ENCODE measurements at regions not wholly inside any gene's neighbourhood (a gene's known extent, or its start where the extent isn't known, plus 50 kb on each side); places are given as distances from the start of the nearest gene placed in this dataset.

GRCh38 chr1:55385402-55386018 is 170.3 kb upstream of the USP24 start:
- Mint-ChIP-seq H3K27me3 (peaks cover 8% of the 10 kb centered on the region), H3K4me3 (no peak overlapping the region), H3K4me1 (ENCODE audit: unreplicated experiment) (peaks cover 27% of the 10 kb centered on the region), H3K36me3 (no peaks in the 10 kb centered on the region), H3K9me3 (peaks cover 5% of the 10 kb centered on the region), H3K27ac (no peak overlapping the region)
- DNase-seq (ENCODE audit: extremely low spot score, unreplicated experiment) = no peak
- TF ChIP-seq, protein P1, sequence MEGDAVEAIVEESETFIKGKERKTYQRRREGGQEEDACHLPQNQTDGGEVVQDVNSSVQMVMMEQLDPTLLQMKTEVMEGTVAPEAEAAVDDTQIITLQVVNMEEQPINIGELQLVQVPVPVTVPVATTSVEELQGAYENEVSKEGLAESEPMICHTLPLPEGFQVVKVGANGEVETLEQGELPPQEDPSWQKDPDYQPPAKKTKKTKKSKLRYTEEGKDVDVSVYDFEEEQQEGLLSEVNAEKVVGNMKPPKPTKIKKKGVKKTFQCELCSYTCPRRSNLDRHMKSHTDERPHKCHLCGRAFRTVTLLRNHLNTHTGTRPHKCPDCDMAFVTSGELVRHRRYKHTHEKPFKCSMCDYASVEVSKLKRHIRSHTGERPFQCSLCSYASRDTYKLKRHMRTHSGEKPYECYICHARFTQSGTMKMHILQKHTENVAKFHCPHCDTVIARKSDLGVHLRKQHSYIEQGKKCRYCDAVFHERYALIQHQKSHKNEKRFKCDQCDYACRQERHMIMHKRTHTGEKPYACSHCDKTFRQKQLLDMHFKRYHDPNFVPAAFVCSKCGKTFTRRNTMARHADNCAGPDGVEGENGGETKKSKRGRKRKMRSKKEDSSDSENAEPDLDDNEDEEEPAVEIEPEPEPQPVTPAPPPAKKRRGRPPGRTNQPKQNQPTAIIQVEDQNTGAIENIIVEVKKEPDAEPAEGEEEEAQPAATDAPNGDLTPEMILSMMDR (conservative IDR thresholded peaks at IDR 0.05) = no peak

- no peak for DNase-seq (ENCODE audit: extremely low spot score, unreplicated experiment)
- Mint-ChIP-seq H3K4me3 (no peak overlapping the region), H3K27me3 (peaks cover 8% of the 10 kb centered on the region), H3K36me3 (no peaks in the 10 kb centered on the region), H3K27ac (no peak overlapping the region), H3K4me1 (ENCODE audit: unreplicated experiment) (peaks cover 27% of the 10 kb centered on the region), H3K9me3 (peaks cover 5% of the 10 kb centered on the region)
- TF ChIP-seq, protein P1 (conservative IDR thresholded peaks at IDR 0.05) = no peak
These were observed 169.5 kb upstream of the USP24 start for GRCh38 chr1:55384637-55385036.

GRCh38 chr1:55382806-55383305 is 167.7 kb upstream of the USP24 start:
- H3K36me3 Mint-ChIP-seq = no peaks in the 10 kb centered on the region
- DNase-seq (ENCODE audit: extremely low spot score, unreplicated experiment) = no peak
- H3K4me1 Mint-ChIP-seq (ENCODE audit: unreplicated experiment) = peaks cover 30% of the 10 kb centered on the region

GRCh38 chr1:55381983-55382382 is 166.8 kb upstream of the USP24 start:
- no peak overlapping the region for H3K4me3 Mint-ChIP-seq
- TF ChIP-seq, protein P1 (conservative IDR thresholded peaks at IDR 0.05) = no peak
- no peak overlapping the region for H3K27ac Mint-ChIP-seq
- no peaks in the 10 kb centered on the region for H3K9me3 Mint-ChIP-seq
- H3K4me1 Mint-ChIP-seq (ENCODE audit: unreplicated experiment) = peaks cover 35% of the 10 kb centered on the region
- no peaks in the 10 kb centered on the region for H3K36me3 Mint-ChIP-seq
- peaks cover 8% of the 10 kb centered on the region for H3K27me3 Mint-ChIP-seq
- no peak for DNase-seq (ENCODE audit: extremely low spot score, unreplicated experiment)

More at GRCh38 chr1:55382806-55383305, 167.7 kb upstream of the USP24 start:
- no peak overlapping the region for H3K27ac Mint-ChIP-seq
- peaks cover 2% of the 10 kb centered on the region for H3K9me3 Mint-ChIP-seq
- H3K27me3 Mint-ChIP-seq = peaks cover 8% of the 10 kb centered on the region
- H3K4me3 Mint-ChIP-seq = no peak overlapping the region
- TF ChIP-seq, protein P1 (conservative IDR thresholded peaks at IDR 0.05) = no peak

- Mint-ChIP-seq H3K27me3 (peaks cover 8% of the 10 kb centered on the region), H3K4me1 (ENCODE audit: unreplicated experiment) (peaks cover 35% of the 10 kb centered on the region), H3K36me3 (no peaks in the 10 kb centered on the region), H3K27ac (no peak overlapping the region), H3K9me3 (no peaks in the 10 kb centered on the region), H3K4me3 (no peak overlapping the region)
- no peak for DNase-seq (ENCODE audit: extremely low spot score, unreplicated experiment)
- TF ChIP-seq, protein P1 (conservative IDR thresholded peaks at IDR 0.05) = no peak
These were observed 166.3 kb upstream of the USP24 start for GRCh38 chr1:55381491-55381890.
